NCI-H2227 treated with DMSO at 0.1 percent for 48 hours (cell line): ENCODE measurements at regions not wholly inside any gene's neighbourhood (a gene's known extent, or its start where the extent isn't known, plus 50 kb on each side); places are given as distances from the start of the nearest gene placed in this dataset.

Experiments
- DNase-seq: peaks from one replicate; lab custom pipeline; 2025; lab: John Stamatoyannopoulos, UW

GRCh38 chr1:194164755-194165154 lies 978.3 kb upstream of the B3GALT2 start:
- no peak for DNase-seq

- no peak for DNase-seq
Observed at GRCh38 chr1:194161591-194161990, 975.2 kb upstream of the B3GALT2 start.

- no peak for DNase-seq
Observed at GRCh38 chr1:194159941-194160340, 973.5 kb upstream of the B3GALT2 start.

- no peak for DNase-seq
Observed at GRCh38 chr1:194155962-194156361, 969.5 kb upstream of the B3GALT2 start.

GRCh38 chr1:194151056-194151455 lies 964.6 kb upstream of the B3GALT2 start:
- no peak for DNase-seq

- no peak for DNase-seq
Observed at GRCh38 chr1:194150242-194150641, 963.8 kb upstream of the B3GALT2 start.

GRCh38 chr1:194133152-194133551 lies 946.7 kb upstream of the B3GALT2 start:
- DNase-seq: no peak

GRCh38 chr1:194118086-194118485 lies 931.7 kb upstream of the B3GALT2 start:
- no peak for DNase-seq

GRCh38 chr1:194117582-194117981 lies 931.2 kb upstream of the B3GALT2 start:
- DNase-seq: no peak

- no peak for DNase-seq
Observed at GRCh38 chr1:194114288-194114687, 927.9 kb upstream of the B3GALT2 start.

GRCh38 chr1:194105381-194105780 lies 919.0 kb upstream of the B3GALT2 start:
- DNase-seq: no peak

- DNase-seq: no peak
Observed at GRCh38 chr1:194104247-194104844, 917.9 kb upstream of the B3GALT2 start.

- DNase-seq: no peak
Observed at GRCh38 chr1:194103516-194104246, 917.3 kb upstream of the B3GALT2 start.

GRCh38 chr1:194103101-194103500 lies 916.7 kb upstream of the B3GALT2 start:
- DNase-seq: no peak

GRCh38 chr1:194102607-194103006 lies 916.2 kb upstream of the B3GALT2 start:
- no peak for DNase-seq

- DNase-seq: no peak
Observed at GRCh38 chr1:194084755-194085154, 898.3 kb upstream of the B3GALT2 start.

- no peak for DNase-seq
Observed at GRCh38 chr1:194081444-194081843, 895.0 kb upstream of the B3GALT2 start.

GRCh38 chr1:194080826-194081225 lies 894.4 kb upstream of the B3GALT2 start:
- DNase-seq: no peak

GRCh38 chr1:194078765-194079164 lies 892.4 kb upstream of the B3GALT2 start:
- DNase-seq: no peak

GRCh38 chr1:194076646-194077045 lies 890.2 kb upstream of the B3GALT2 start:
- DNase-seq: no peak

- no peak for DNase-seq
Observed at GRCh38 chr1:194073833-194074232, 887.4 kb upstream of the B3GALT2 start.

GRCh38 chr1:194071205-194071604 lies 884.8 kb upstream of the B3GALT2 start:
- DNase-seq: no peak

- DNase-seq: no peak
Observed at GRCh38 chr1:194069831-194070218, 883.4 kb upstream of the B3GALT2 start.
